PC-9 (cell line): ENCODE measurements at regions not wholly inside any gene's neighbourhood (a gene's known extent, or its start where the extent isn't known, plus 50 kb on each side); places are given as distances from the start of the nearest gene placed in this dataset.
A peak's percentile ranks its signal among the peaks of the same experiment; 100 is the strongest.

Experiments
- BruUV-seq: library from RNA; stranded (reverse); fragments of 400-500 nt; replicated peaks from 2 replicates; lab custom pipeline; 2021; lab: Mats Ljungman, UMichigan
- CTCF ChIA-PET: fragments of 300-600 bp; sonication (Branson Sonifier 250); formaldehyde crosslinking; loops from one replicate; lab custom pipeline; 2022; ENCODE audit warnings: antibody characterized with exemption; lab: Charles Lee
- POLR2A ChIA-PET: fragments of 300-600 bp; sonication (Branson Sonifier 250); formaldehyde crosslinking; loops from one replicate; lab custom pipeline; 2022; ENCODE audit warnings: antibody characterized with exemption; ENCODE audit not compliant: unreplicated experiment; lab: Charles Lee
- DNase-seq, 2 experiments: peaks; one replicate each; pipeline versions ENCODE4 v3.0.0 to v3.0.0-alpha.2; 2015 to 2022; ENCODE audit warnings: mixed read lengths in 1 of 2
- H2AFZ ChIP-seq: fragments of 200-600 bp; sonication (generic); 2 replicates; pipeline ENCODE4 v1.8.1; 2017; ENCODE audit warnings: antibody characterized with exemption
- H3F3A ChIP-seq: fragments of 200-600 bp; sonication (generic); 2 replicates; pipeline ENCODE4 v1.8.1; 2017; ENCODE audit warnings: antibody characterized with exemption, mild to moderate bottlenecking, low read depth; ENCODE audit not compliant: insufficient read depth
- H3K27ac ChIP-seq: fragments of 200-600 bp; sonication (generic); 2 replicates; pipeline ENCODE4 v1.6.1; 2016; ENCODE audit warnings: mixed run types
- H3K27me3 ChIP-seq: fragments of 200-600 bp; sonication (generic); 2 replicates; pipeline ENCODE4 v1.6.1; 2016; ENCODE audit warnings: low read depth, mixed run types; ENCODE audit not compliant: insufficient read depth
- H3K36me3 ChIP-seq: fragments of 200-600 bp; sonication (generic); 2 replicates; pipeline ENCODE4 v1.6.1; 2016; ENCODE audit warnings: low read depth, mixed run types
- H3K4me1 ChIP-seq: fragments of 200-600 bp; sonication (generic); replicated peaks from 2 replicates; pipeline ENCODE4 v1.6.1; 2016; ENCODE audit warnings: mixed run types; ENCODE audit not compliant: insufficient read depth
- H3K4me2 ChIP-seq: fragments of 200-600 bp; sonication (generic); 2 replicates; pipeline ENCODE4 v1.6.1; 2017; ENCODE audit warnings: mixed run types
- H3K4me3 ChIP-seq: fragments of 200-600 bp; sonication (generic); 2 replicates; pipeline ENCODE4 v1.6.1; 2016; ENCODE audit warnings: mixed run types
- H3K79me2 ChIP-seq: fragments of 200-600 bp; sonication (generic); 2 replicates; pipeline ENCODE4 v1.6.1; 2017; ENCODE audit warnings: low read depth, mixed run types
- H3K9me2 ChIP-seq: fragments of 200-600 bp; sonication (generic); 2 replicates; pipeline ENCODE4 v1.8.1; 2017; ENCODE audit warnings: mild to moderate bottlenecking; ENCODE audit not compliant: insufficient read depth
- H3K9me3 ChIP-seq: fragments of 200-600 bp; sonication (generic); 2 replicates; pipeline ENCODE4 v1.8.1; 2016; ENCODE audit warnings: low read depth; ENCODE audit not compliant: insufficient read depth
- H4K20me1 ChIP-seq: fragments of 200-600 bp; sonication (generic); 2 replicates; pipeline ENCODE4 v1.8.1; 2017; ENCODE audit not compliant: insufficient read depth
- CTCF ChIP-seq: fragments of 200-600 bp; sonication (generic); conservative IDR thresholded peaks from 2 replicates; pipeline ENCODE4 v1.6.1; 2017; ENCODE audit warnings: mixed run types, antibody characterized with exemption, mild to moderate bottlenecking, moderate library complexity
- EZH2 ChIP-seq: fragments of 200-600 bp; sonication (generic); IDR thresholded peaks from 2 replicates; pipeline ENCODE4 v1.8.0; 2017; ENCODE audit warnings: antibody characterized with exemption, low read depth
- intact Hi-C: fragments of 100-400 bp; cut with micrococcal nuclease; formaldehyde crosslinking; loops from one replicate; pipeline ENCODE4 v1.10.0; 2022; ENCODE audit not compliant: unreplicated experiment

GRCh38 chr1:81553503-81553902 lies 247.2 kb upstream of the ADGRL2 start:
- Histone ChIP-seq H3K27ac (no peak overlapping the region), H4K20me1 (no peaks in the 10 kb centered on the region), H3K9me3 (no peaks in the 10 kb centered on the region; the same call in 1 of the 2 replicates), H2AFZ (no peak overlapping the region), H3K27me3 (no peaks in the 10 kb centered on the region), H3K79me2 (no peaks in the 10 kb centered on the region), H3K36me3 (no peaks in the 10 kb centered on the region), H3K4me1 (peaks cover 25% of the 10 kb centered on the region), H3K4me2 (no peak overlapping the region), H3F3A (0 out of 2 replicates have a peak, but pooled peaks cover 7% of the 10 kb centered on the region), H3K9me2 (no peaks in the 10 kb centered on the region), H3K4me3 (no peak overlapping the region)
- POLR2A ChIA-PET, result no interaction called here
- intact Hi-C loops, result no loop called here
- CTCF ChIA-PET, result no interaction called here
- DNase-seq, result no peak
- no TSS peak for BruUV-seq
- no peak for TF ChIP-seq CTCF
- TF ChIP-seq EZH2, result no peak

- Histone ChIP-seq H4K20me1 (no peaks in the 10 kb centered on the region), H3K79me2 (no peaks in the 10 kb centered on the region), H2AFZ (no peak overlapping the region), H3K4me2 (no peak overlapping the region), H3K9me3 (no peaks in the 10 kb centered on the region; the same call in 1 of the 2 replicates), H3K36me3 (no peaks in the 10 kb centered on the region), H3K9me2 (no peaks in the 10 kb centered on the region), H3K4me3 (no peak overlapping the region), H3K27me3 (no peaks in the 10 kb centered on the region), H3K27ac (0 out of 2 replicates have a peak overlapping the region, but pooled peaks have one; percentile 52), H3K4me1 (peaks cover 23% of the 10 kb centered on the region), H3F3A (0 out of 2 replicates have a peak, but pooled peaks cover 7% of the 10 kb centered on the region)
- ChIA-PET POLR2A (interaction anchor here (0.7 kb wide), 1 partner anchor 299 kb away, joined by 5 read pairs; no protein-coding TSS in a partner anchor), CTCF (no interaction called here)
- no peak for DNase-seq
- TF ChIP-seq CTCF, result no peak
- no peak for TF ChIP-seq EZH2
- intact Hi-C loops, result loop anchor here (2.0 kb wide), 3 partner anchors 137 to 209 kb away; no protein-coding TSS in a partner anchor
- BruUV-seq, result no TSS peak
Measured at GRCh38 chr1:81551946-81552345, 248.8 kb upstream of the ADGRL2 start.

- Histone ChIP-seq H2AFZ (no peak overlapping the region), H3F3A (0 out of 2 replicates have a peak, but pooled peaks cover 7% of the 10 kb centered on the region), H3K27me3 (no peaks in the 10 kb centered on the region), H3K9me3 (no peaks in the 10 kb centered on the region; the same call in 1 of the 2 replicates), H3K4me1 (peaks cover 23% of the 10 kb centered on the region), H3K9me2 (no peaks in the 10 kb centered on the region), H3K4me3 (no peak overlapping the region; the same call in 1 of the 2 replicates), H3K4me2 (peak overlapping the region; percentile 50), H3K36me3 (no peaks in the 10 kb centered on the region), H3K27ac (peak overlapping the region; percentile 52), H3K79me2 (no peaks in the 10 kb centered on the region), H4K20me1 (no peaks in the 10 kb centered on the region)
- POLR2A ChIA-PET, result interaction anchor here (0.6 to 0.7 kb wide), 2 partner anchors 185 to 188 kb away, joined by 5 to 12 read pairs; no protein-coding TSS in a partner anchor
- BruUV-seq, result no TSS peak
- no peak for TF ChIP-seq EZH2
- no peak for TF ChIP-seq CTCF
- DNase-seq, result peak; percentile 45 to 94
- CTCF ChIA-PET, result interaction anchor here (0.5 to 1.3 kb wide), 4 partner anchors 40 to 249 kb away, joined by 3 to 8 read pairs (median 4); no protein-coding TSS in a partner anchor
- intact Hi-C loops, result loop anchor here (2.0 kb wide), 3 partner anchors 138 to 210 kb away; no protein-coding TSS in a partner anchor
Measured at GRCh38 chr1:81550753-81551152, 250.0 kb upstream of the ADGRL2 start.
